GM23338 (cell line): ENCODE measurements at regions not wholly inside any gene's neighbourhood (a gene's known extent, or its start where the extent isn't known, plus 50 kb on each side); places are given as distances from the start of the nearest gene placed in this dataset.
A peak's percentile ranks its signal among the peaks of the same experiment; 100 is the strongest.
"Not testable (repeated sequence)": the region's sequence is repeated elsewhere in the genome, so short reads cannot be mapped to it uniquely, and the experiment has no call there.

Source experiments
- ATAC-seq: fragments of 200-7000 bp; cut with Tn5 transposase; 3 replicates; pipeline ENCODE4 v1.9.1; 2020
- DNase-seq: peaks from one replicate; pipeline ENCODE4 v3.0.0-alpha.2; 2015; ENCODE audit warnings: low spot score
- H2AFZ ChIP-seq: fragments of 200-600 bp; sonication (generic); 2 replicates; pipeline ENCODE4 v1.8.0; 2016; ENCODE audit warnings: antibody characterized with exemption, mild to moderate bottlenecking, moderate library complexity
- H3F3A ChIP-seq: fragments of 200-600 bp; sonication (generic); replicated peaks from 2 replicates; pipeline ENCODE4 v1.8.0; 2017; ENCODE audit warnings: antibody characterized with exemption, mixed run types, low read depth
- H3K27ac ChIP-seq: fragments of 200-600 bp; sonication (generic); 2 replicates; pipeline ENCODE4 v1.6.1; 2016; ENCODE audit warnings: low read depth
- H3K27me3 ChIP-seq: fragments of 200-600 bp; sonication (generic); 2 replicates; pipeline ENCODE4 v1.8.0; 2016; ENCODE audit warnings: mild to moderate bottlenecking, mixed run types, moderate library complexity; ENCODE audit not compliant: insufficient read depth
- H3K36me3 ChIP-seq: fragments of 200-600 bp; sonication (generic); 2 replicates; pipeline ENCODE4 v1.8.0; 2016; ENCODE audit warnings: mild to moderate bottlenecking; ENCODE audit not compliant: insufficient read depth
- H3K4me1 ChIP-seq: fragments of 200-600 bp; sonication (generic); 2 replicates; pipeline ENCODE4 v1.8.0; 2016; ENCODE audit warnings: mild to moderate bottlenecking, moderate library complexity; ENCODE audit not compliant: insufficient read depth
- H3K4me2 ChIP-seq: fragments of 200-600 bp; sonication (generic); 2 replicates; pipeline ENCODE4 v1.7.1; 2017; ENCODE audit warnings: mixed run types
- H3K4me3 ChIP-seq: fragments of 200-600 bp; sonication (generic); 2 replicates; pipeline ENCODE4 v1.6.1; 2016; ENCODE audit warnings: mixed run types
- H3K79me2 ChIP-seq: fragments of 200-600 bp; sonication (generic); replicated peaks from 2 replicates; pipeline ENCODE4 v1.8.0; 2017; ENCODE audit warnings: mild to moderate bottlenecking; ENCODE audit not compliant: insufficient read depth
- H3K9me2 ChIP-seq: fragments of 200-600 bp; sonication (generic); 2 replicates; pipeline ENCODE4 v1.8.0; 2017; ENCODE audit not compliant: insufficient read depth
- H4K20me1 ChIP-seq: fragments of 200-600 bp; sonication (generic); replicated peaks from 2 replicates; pipeline ENCODE4 v1.8.0; 2017; ENCODE audit warnings: mild to moderate bottlenecking; ENCODE audit not compliant: insufficient read depth
- H3K27ac Mint-ChIP-seq: 2 replicates; pipeline ENCODE4 v1.8.0; 2020; ENCODE audit warnings: inconsistent platforms, mild to moderate bottlenecking, moderate library complexity, mixed read lengths
- H3K27me3 Mint-ChIP-seq: 3 replicates; pipeline ENCODE4 v1.8.0; 2022; ENCODE audit warnings: low read depth, mild to moderate bottlenecking, moderate library complexity, mixed read lengths, inconsistent platforms; ENCODE audit not compliant: insufficient read depth, poor library complexity
- H3K36me3 Mint-ChIP-seq: 3 replicates; pipeline ENCODE4 v1.8.0; 2021; ENCODE audit warnings: low read depth, mild to moderate bottlenecking, inconsistent platforms, moderate library complexity, mixed read lengths
- H3K4me1 Mint-ChIP-seq: 3 replicates; pipeline ENCODE4 v1.8.0; 2020; ENCODE audit warnings: mild to moderate bottlenecking, inconsistent platforms, mixed read lengths
- H3K4me3 Mint-ChIP-seq: 3 replicates; pipeline ENCODE4 v1.8.0; 2021; ENCODE audit warnings: moderate library complexity, mild to moderate bottlenecking, inconsistent platforms, mixed read lengths
- H3K9me3 Mint-ChIP-seq: 3 replicates; pipeline ENCODE4 v1.8.0; 2020; ENCODE audit warnings: moderate library complexity, mild to moderate bottlenecking, inconsistent platforms, mixed read lengths
- TF ChIP-seq, protein P1 (sequence below), 2 experiments: fragments of 200-600 bp in 1 of 2; sonication (generic) in 1 of 2; conservative IDR thresholded peaks; 2 replicates each; pipeline versions ENCODE4 v1.5.1 to v1.6.1; 2016 to 2017; ENCODE audit warnings: antibody characterized with exemption in 2 of 2, low read depth in 2 of 2, mild to moderate bottlenecking in 2 of 2, moderate library complexity in 1 of 2

DNA sequence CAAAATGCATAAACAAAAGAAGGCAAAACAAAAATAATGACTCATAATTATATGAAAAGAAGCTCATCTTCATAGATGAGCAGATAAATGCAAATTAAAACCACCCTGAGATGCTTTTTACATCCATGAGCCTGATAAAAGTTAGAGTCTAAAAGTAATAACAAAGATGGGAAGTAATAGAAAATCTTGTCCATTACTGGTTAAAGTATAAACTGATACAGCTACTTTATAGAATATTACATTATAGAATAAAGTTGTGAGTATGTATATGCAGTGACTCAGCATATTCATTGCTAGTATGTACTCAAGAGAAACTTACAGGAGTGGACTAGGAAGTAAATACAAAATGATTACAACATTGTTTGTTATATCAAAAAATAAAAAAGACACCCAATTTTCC is 333.0 kb downstream of the OR4F29 start:
- not testable (repeated sequence) for DNase-seq, H3K36me3 Mint-ChIP-seq, H3K4me1 Mint-ChIP-seq, ATAC-seq, H3K27ac Mint-ChIP-seq, H3K27me3 Mint-ChIP-seq, H3K27ac ChIP-seq, H2AFZ ChIP-seq, H3K27me3 ChIP-seq, H3K79me2 ChIP-seq, H3K9me3 Mint-ChIP-seq, H3K4me2 ChIP-seq, H4K20me1 ChIP-seq, H3K4me3 Mint-ChIP-seq, H3K36me3 ChIP-seq, H3K4me3 ChIP-seq, H3K4me1 ChIP-seq, H3K9me2 ChIP-seq, H3F3A ChIP-seq

DNA sequence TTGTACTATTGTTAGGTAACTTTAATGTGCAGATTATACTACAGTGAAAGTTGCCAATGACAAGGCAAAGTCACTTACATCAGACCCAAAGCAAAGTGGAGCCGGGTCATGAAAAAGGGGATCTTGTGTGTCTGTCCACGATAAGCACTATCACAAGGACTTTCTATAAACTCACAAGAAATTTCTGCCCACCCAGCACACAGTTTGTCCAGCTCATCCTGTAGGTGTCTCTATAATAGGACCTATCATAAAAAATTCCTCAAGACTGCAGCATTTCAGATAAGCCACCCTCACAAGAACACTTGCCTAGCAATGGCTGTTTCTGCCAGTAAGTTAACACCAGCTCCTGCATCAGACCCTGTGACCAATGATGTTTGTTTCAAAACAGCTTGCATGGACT is 335.9 kb downstream of the OR4F29 start:
- H3K4me2 ChIP-seq, H3K27ac Mint-ChIP-seq, DNase-seq, H3K36me3 Mint-ChIP-seq, H3K4me3 Mint-ChIP-seq, H3F3A ChIP-seq, H3K36me3 ChIP-seq, H3K9me2 ChIP-seq, H3K9me3 Mint-ChIP-seq, H3K4me3 ChIP-seq, H3K4me1 ChIP-seq, H3K27me3 Mint-ChIP-seq, H2AFZ ChIP-seq, H3K79me2 ChIP-seq, ATAC-seq, H3K4me1 Mint-ChIP-seq, H4K20me1 ChIP-seq, H3K27ac ChIP-seq, H3K27me3 ChIP-seq: not testable (repeated sequence)

DNA sequence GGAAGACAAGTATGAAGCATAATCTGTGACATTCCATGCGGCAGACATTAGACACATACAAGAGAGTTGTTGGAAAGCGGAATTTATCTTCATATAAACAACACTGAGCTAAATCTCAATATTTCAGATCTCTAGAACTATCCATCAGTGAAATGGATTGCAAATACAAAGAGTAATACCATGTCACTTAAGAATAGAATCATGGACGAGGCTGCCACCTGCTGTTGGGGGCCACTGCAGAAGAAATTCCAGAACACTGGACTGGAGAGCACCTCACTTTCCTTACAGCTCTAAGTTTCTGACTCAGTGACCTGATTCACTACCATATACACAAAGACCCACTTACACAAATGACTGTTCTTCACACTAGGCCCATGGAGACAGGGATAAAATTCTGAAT is 346.7 kb downstream of the OR4F29 start:
- H3K36me3 Mint-ChIP-seq, DNase-seq, H3K4me2 ChIP-seq, H3F3A ChIP-seq, H3K9me3 Mint-ChIP-seq, H4K20me1 ChIP-seq, H3K27me3 ChIP-seq, H3K4me1 ChIP-seq, ATAC-seq, H3K27ac ChIP-seq, H3K4me1 Mint-ChIP-seq, H3K27ac Mint-ChIP-seq, H2AFZ ChIP-seq, H3K4me3 Mint-ChIP-seq, H3K27me3 Mint-ChIP-seq, H3K79me2 ChIP-seq, H3K9me2 ChIP-seq, H3K4me3 ChIP-seq, H3K36me3 ChIP-seq: not testable (repeated sequence)
- TF ChIP-seq, protein P1, sequence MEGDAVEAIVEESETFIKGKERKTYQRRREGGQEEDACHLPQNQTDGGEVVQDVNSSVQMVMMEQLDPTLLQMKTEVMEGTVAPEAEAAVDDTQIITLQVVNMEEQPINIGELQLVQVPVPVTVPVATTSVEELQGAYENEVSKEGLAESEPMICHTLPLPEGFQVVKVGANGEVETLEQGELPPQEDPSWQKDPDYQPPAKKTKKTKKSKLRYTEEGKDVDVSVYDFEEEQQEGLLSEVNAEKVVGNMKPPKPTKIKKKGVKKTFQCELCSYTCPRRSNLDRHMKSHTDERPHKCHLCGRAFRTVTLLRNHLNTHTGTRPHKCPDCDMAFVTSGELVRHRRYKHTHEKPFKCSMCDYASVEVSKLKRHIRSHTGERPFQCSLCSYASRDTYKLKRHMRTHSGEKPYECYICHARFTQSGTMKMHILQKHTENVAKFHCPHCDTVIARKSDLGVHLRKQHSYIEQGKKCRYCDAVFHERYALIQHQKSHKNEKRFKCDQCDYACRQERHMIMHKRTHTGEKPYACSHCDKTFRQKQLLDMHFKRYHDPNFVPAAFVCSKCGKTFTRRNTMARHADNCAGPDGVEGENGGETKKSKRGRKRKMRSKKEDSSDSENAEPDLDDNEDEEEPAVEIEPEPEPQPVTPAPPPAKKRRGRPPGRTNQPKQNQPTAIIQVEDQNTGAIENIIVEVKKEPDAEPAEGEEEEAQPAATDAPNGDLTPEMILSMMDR (conservative IDR thresholded peaks at IDR 0.05; ENCODE audit: low read depth in 2 of 2), result peak in 1 of 2 experiments; percentile 35; a peak in 2 of 4 replicates

DNA sequence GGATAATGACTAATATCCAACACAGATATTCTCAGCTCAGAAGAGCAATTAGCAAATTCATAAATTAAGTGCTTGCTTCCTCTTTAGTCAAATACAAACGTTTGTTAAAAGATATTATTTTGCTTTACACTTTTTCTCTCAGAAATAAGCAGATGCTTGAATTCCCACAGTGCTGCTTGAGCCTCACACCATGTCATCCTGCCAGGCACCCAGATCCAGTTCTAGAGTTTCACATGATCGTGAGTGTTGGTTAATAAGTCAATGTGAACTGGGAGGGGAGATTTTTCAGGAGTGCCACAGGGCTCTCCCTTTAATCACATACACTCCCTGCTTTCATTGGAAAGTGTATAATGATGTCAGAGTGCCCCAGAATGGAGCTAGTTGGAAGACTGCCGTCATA is 352.0 kb downstream of the OR4F29 start:
- H3K27me3 Mint-ChIP-seq, H3K4me1 ChIP-seq, H3K9me2 ChIP-seq, H3K4me1 Mint-ChIP-seq, H3K36me3 ChIP-seq, H3K9me3 Mint-ChIP-seq, H3F3A ChIP-seq, H3K79me2 ChIP-seq, H3K4me2 ChIP-seq, H3K36me3 Mint-ChIP-seq, H2AFZ ChIP-seq, H3K27ac ChIP-seq, H3K27ac Mint-ChIP-seq, H3K4me3 ChIP-seq, DNase-seq, ATAC-seq, H3K27me3 ChIP-seq, H4K20me1 ChIP-seq, H3K4me3 Mint-ChIP-seq: not testable (repeated sequence)

DNA sequence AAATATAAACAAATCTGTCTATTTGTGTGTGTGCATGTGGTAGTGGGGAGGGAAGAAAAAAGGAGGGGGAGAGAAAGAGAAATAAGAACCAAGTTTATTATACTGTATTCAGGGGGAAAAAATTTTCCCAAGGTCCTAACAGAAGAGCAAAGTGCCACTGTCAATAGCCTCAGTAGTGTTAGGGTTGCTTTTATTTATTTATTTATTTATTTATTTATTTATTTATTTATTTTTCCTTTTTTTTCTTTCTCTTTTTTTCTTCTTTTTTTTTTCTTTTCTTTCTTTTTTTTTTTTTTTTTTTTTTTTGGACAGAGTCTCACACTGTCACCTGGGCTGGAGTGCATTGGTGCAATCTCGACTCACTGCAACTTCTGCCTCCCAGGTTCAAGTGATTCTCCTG is 352.7 kb downstream of the OR4F29 start:
- ATAC-seq, H3F3A ChIP-seq, H3K27ac Mint-ChIP-seq, H3K9me2 ChIP-seq, H3K27ac ChIP-seq, H3K4me3 Mint-ChIP-seq, H3K9me3 Mint-ChIP-seq, H3K36me3 ChIP-seq, H3K4me2 ChIP-seq, H3K36me3 Mint-ChIP-seq, H3K4me1 ChIP-seq, H3K4me3 ChIP-seq, H3K79me2 ChIP-seq, H4K20me1 ChIP-seq, H3K27me3 ChIP-seq, H2AFZ ChIP-seq, H3K27me3 Mint-ChIP-seq, H3K4me1 Mint-ChIP-seq, DNase-seq: not testable (repeated sequence)
